ENCODE measurements at regions not wholly inside any gene's neighbourhood (a gene's known extent, or its start where the extent isn't known, plus 50 kb on each side); places are given as distances from the start of the nearest gene placed in this dataset.

- ATAC-seq (ENCODE audit: low read depth in 2 of 2) (no peak), DNase-seq (no peak)
- Mint-ChIP-seq H3K4me1 (no peaks in the 10 kb centered on the region), H3K36me3 (no peaks in the 10 kb centered on the region), H3K4me3 (no peak overlapping the region), H3K27me3 (no peaks in the 10 kb centered on the region), H3K9me3 (peaks cover 0 to 2% (median 0%) of the 10 kb centered on the region in 7 donors), H3K27ac (no peak overlapping the region)
- Histone ChIP-seq H3K27me3 (ENCODE audit: control insufficient read depth, insufficient read depth, low read length) (no peaks in the 10 kb centered on the region), H3K4me3 (ENCODE audit: low read depth, low read length) (no peak overlapping the region), H3K9me3 (ENCODE audit: control insufficient read depth in 2 of 2, low read length in 2 of 2) (no peaks in the 10 kb centered on the region), H3K36me3 (ENCODE audit: control insufficient read depth, insufficient read depth, low read length) (no peaks in the 10 kb centered on the region), H3K4me1 (ENCODE audit: control insufficient read depth, insufficient read depth, low read length, poor library complexity, severe bottlenecking) (no peaks in the 10 kb centered on the region), H3K27ac (ENCODE audit: insufficient read depth, low read length, poor library complexity, severe bottlenecking) (no peak overlapping the region)
Measured at GRCh38 chr4:11118513-11118912, 310.2 kb downstream of the HS3ST1 start.

- no peak overlapping the region for H3K4me3 ChIP-seq (ENCODE audit: low read depth, low read length)
- H3K9me3 ChIP-seq (ENCODE audit: control insufficient read depth in 2 of 2, low read length in 2 of 2) = no peaks in the 10 kb centered on the region
- H3K27me3 ChIP-seq (ENCODE audit: control insufficient read depth, insufficient read depth, low read length) = no peaks in the 10 kb centered on the region
- Mint-ChIP-seq H3K36me3 (no peaks in the 10 kb centered on the region), H3K4me3 (no peak overlapping the region), H3K9me3 (peaks cover 0 to 2% (median 0%) of the 10 kb centered on the region in 7 donors), H3K27me3 (no peaks in the 10 kb centered on the region), H3K27ac (no peak overlapping the region), H3K4me1 (no peaks in the 10 kb centered on the region)
- no peaks in the 10 kb centered on the region for H3K4me1 ChIP-seq (ENCODE audit: control insufficient read depth, insufficient read depth, low read length, poor library complexity, severe bottlenecking)
- H3K27ac ChIP-seq (ENCODE audit: insufficient read depth, low read length, poor library complexity, severe bottlenecking) = no peak overlapping the region
- no peak for ATAC-seq (ENCODE audit: low read depth in 2 of 2)
- H3K36me3 ChIP-seq (ENCODE audit: control insufficient read depth, insufficient read depth, low read length) = no peaks in the 10 kb centered on the region
- no peak for DNase-seq
Measured at GRCh38 chr4:11116940-11117339, 311.8 kb downstream of the HS3ST1 start.

GRCh38 chr4:11111876-11112275 is 316.8 kb downstream of the HS3ST1 start:
- peaks cover 0 to 4% (median 0%) of the 10 kb centered on the region in 7 donors for H3K9me3 Mint-ChIP-seq
- H3K27ac ChIP-seq (ENCODE audit: insufficient read depth, low read length, poor library complexity, severe bottlenecking) = no peak overlapping the region
- H3K27me3 ChIP-seq (ENCODE audit: control insufficient read depth, insufficient read depth, low read length) = no peaks in the 10 kb centered on the region
- no peak overlapping the region for H3K4me3 Mint-ChIP-seq
- H3K27ac Mint-ChIP-seq = no peak overlapping the region
- H3K36me3 Mint-ChIP-seq = no peaks in the 10 kb centered on the region
- DNase-seq = no peak
- H3K36me3 ChIP-seq (ENCODE audit: control insufficient read depth, insufficient read depth, low read length) = no peaks in the 10 kb centered on the region
- no peak overlapping the region for H3K4me3 ChIP-seq (ENCODE audit: low read depth, low read length)
- H3K4me1 ChIP-seq (ENCODE audit: control insufficient read depth, insufficient read depth, low read length, poor library complexity, severe bottlenecking) = no peaks in the 10 kb centered on the region
- H3K4me1 Mint-ChIP-seq = no peaks in the 10 kb centered on the region
- ATAC-seq (ENCODE audit: low read depth in 2 of 2) = no peak
- no peaks in the 10 kb centered on the region for H3K9me3 ChIP-seq (ENCODE audit: control insufficient read depth in 2 of 2, low read length in 2 of 2)
- H3K27me3 Mint-ChIP-seq = no peaks in the 10 kb centered on the region

- H3K27ac Mint-ChIP-seq = no peak overlapping the region
- H3K27me3 Mint-ChIP-seq = no peaks in the 10 kb centered on the region
- no peak for ATAC-seq (ENCODE audit: low read depth in 2 of 2)
- no peak overlapping the region for H3K4me3 Mint-ChIP-seq
- no peaks in the 10 kb centered on the region for H3K36me3 Mint-ChIP-seq
- no peaks in the 10 kb centered on the region for H3K4me1 Mint-ChIP-seq
- DNase-seq = no peak
- H3K9me3 ChIP-seq (ENCODE audit: control insufficient read depth in 2 of 2, low read length in 2 of 2) = no peaks in the 10 kb centered on the region
- H3K9me3 Mint-ChIP-seq = peaks cover 0 to 4% (median 0%) of the 10 kb centered on the region in 7 donors
- H3K27ac ChIP-seq (ENCODE audit: insufficient read depth, low read length, poor library complexity, severe bottlenecking) = no peak overlapping the region
- H3K4me1 ChIP-seq (ENCODE audit: control insufficient read depth, insufficient read depth, low read length, poor library complexity, severe bottlenecking) = no peaks in the 10 kb centered on the region
- no peaks in the 10 kb centered on the region for H3K27me3 ChIP-seq (ENCODE audit: control insufficient read depth, insufficient read depth, low read length)
- no peaks in the 10 kb centered on the region for H3K36me3 ChIP-seq (ENCODE audit: control insufficient read depth, insufficient read depth, low read length)
- H3K4me3 ChIP-seq (ENCODE audit: low read depth, low read length) = no peak overlapping the region
Measured at GRCh38 chr4:11111370-11111769, 317.3 kb downstream of the HS3ST1 start.

- Histone ChIP-seq H3K9me3 (ENCODE audit: control insufficient read depth in 2 of 2, low read length in 2 of 2) (no peaks in the 10 kb centered on the region), H3K36me3 (ENCODE audit: control insufficient read depth, insufficient read depth, low read length) (no peaks in the 10 kb centered on the region), H3K27me3 (ENCODE audit: control insufficient read depth, insufficient read depth, low read length) (no peaks in the 10 kb centered on the region), H3K4me3 (ENCODE audit: low read depth, low read length) (no peak overlapping the region), H3K27ac (ENCODE audit: insufficient read depth, low read length, poor library complexity, severe bottlenecking) (no peak overlapping the region), H3K4me1 (ENCODE audit: control insufficient read depth, insufficient read depth, low read length, poor library complexity, severe bottlenecking) (no peaks in the 10 kb centered on the region)
- no peak for DNase-seq
- Mint-ChIP-seq H3K36me3 (no peaks in the 10 kb centered on the region), H3K4me3 (no peak overlapping the region), H3K27me3 (no peaks in the 10 kb centered on the region), H3K9me3 (peaks cover 0 to 5% (median 0%) of the 10 kb centered on the region in 7 donors), H3K27ac (no peak overlapping the region), H3K4me1 (no peaks in the 10 kb centered on the region)
- no peak for ATAC-seq (ENCODE audit: low read depth in 2 of 2)
Measured at GRCh38 chr4:11106759-11107158, 321.9 kb downstream of the HS3ST1 start.

GRCh38 chr4:11106190-11106589 is 322.5 kb downstream of the HS3ST1 start:
- no peak overlapping the region for H3K27ac Mint-ChIP-seq
- no peak overlapping the region for H3K4me3 ChIP-seq (ENCODE audit: low read depth, low read length)
- H3K27me3 ChIP-seq (ENCODE audit: control insufficient read depth, insufficient read depth, low read length) = no peaks in the 10 kb centered on the region
- no peaks in the 10 kb centered on the region for H3K36me3 Mint-ChIP-seq
- H3K9me3 ChIP-seq (ENCODE audit: control insufficient read depth in 2 of 2, low read length in 2 of 2) = no peaks in the 10 kb centered on the region
- ATAC-seq (ENCODE audit: low read depth in 2 of 2) (no peak), DNase-seq (no peak)
- H3K9me3 Mint-ChIP-seq = peaks cover 0 to 5% (median 0%) of the 10 kb centered on the region in 7 donors
- no peak overlapping the region for H3K4me3 Mint-ChIP-seq
- H3K27me3 Mint-ChIP-seq = no peaks in the 10 kb centered on the region
- no peak overlapping the region for H3K27ac ChIP-seq (ENCODE audit: insufficient read depth, low read length, poor library complexity, severe bottlenecking)
- no peaks in the 10 kb centered on the region for H3K4me1 Mint-ChIP-seq
- no peaks in the 10 kb centered on the region for H3K4me1 ChIP-seq (ENCODE audit: control insufficient read depth, insufficient read depth, low read length, poor library complexity, severe bottlenecking)
- H3K36me3 ChIP-seq (ENCODE audit: control insufficient read depth, insufficient read depth, low read length) = no peaks in the 10 kb centered on the region

GRCh38 chr4:11105715-11106114 is 323.0 kb downstream of the HS3ST1 start:
- ATAC-seq (ENCODE audit: low read depth in 2 of 2) = no peak
- H3K36me3 Mint-ChIP-seq = no peaks in the 10 kb centered on the region
- H3K27ac ChIP-seq (ENCODE audit: insufficient read depth, low read length, poor library complexity, severe bottlenecking) = no peak overlapping the region

GRCh38 chr4:11098461-11098860 is 330.2 kb downstream of the HS3ST1 start:
- no peaks in the 10 kb centered on the region for H3K36me3 ChIP-seq (ENCODE audit: control insufficient read depth, insufficient read depth, low read length)
- Mint-ChIP-seq H3K36me3 (no peaks in the 10 kb centered on the region), H3K27me3 (no peaks in the 10 kb centered on the region), H3K4me1 (peaks cover 0 to 7% (median 0%) of the 10 kb centered on the region in 4 donors), H3K27ac (no peak overlapping the region), H3K4me3 (no peak overlapping the region), H3K9me3 (peaks cover 0 to 3% (median 0%) of the 10 kb centered on the region in 7 donors)
- H3K9me3 ChIP-seq (ENCODE audit: control insufficient read depth in 2 of 2, low read length in 2 of 2) = no peaks in the 10 kb centered on the region
- no peak for DNase-seq
- no peak overlapping the region for H3K27ac ChIP-seq (ENCODE audit: insufficient read depth, low read length, poor library complexity, severe bottlenecking)
- no peak overlapping the region for H3K4me3 ChIP-seq (ENCODE audit: low read depth, low read length)
- no peak for ATAC-seq (ENCODE audit: low read depth in 2 of 2)
- H3K4me1 ChIP-seq (ENCODE audit: control insufficient read depth, insufficient read depth, low read length, poor library complexity, severe bottlenecking) = no peaks in the 10 kb centered on the region
- no peaks in the 10 kb centered on the region for H3K27me3 ChIP-seq (ENCODE audit: control insufficient read depth, insufficient read depth, low read length)

More at GRCh38 chr4:11105715-11106114, 323.0 kb downstream of the HS3ST1 start:
- no peak overlapping the region for H3K4me3 Mint-ChIP-seq
- Histone ChIP-seq H3K9me3 (ENCODE audit: control insufficient read depth in 2 of 2, low read length in 2 of 2) (no peaks in the 10 kb centered on the region), H3K4me3 (ENCODE audit: low read depth, low read length) (no peak overlapping the region), H3K4me1 (ENCODE audit: control insufficient read depth, insufficient read depth, low read length, poor library complexity, severe bottlenecking) (no peaks in the 10 kb centered on the region), H3K36me3 (ENCODE audit: control insufficient read depth, insufficient read depth, low read length) (no peaks in the 10 kb centered on the region), H3K27me3 (ENCODE audit: control insufficient read depth, insufficient read depth, low read length) (no peaks in the 10 kb centered on the region)
- no peaks in the 10 kb centered on the region for H3K4me1 Mint-ChIP-seq
- no peaks in the 10 kb centered on the region for H3K27me3 Mint-ChIP-seq
- no peak overlapping the region for H3K27ac Mint-ChIP-seq
- peaks cover 0 to 5% (median 0%) of the 10 kb centered on the region in 7 donors for H3K9me3 Mint-ChIP-seq
- no peak for DNase-seq
